ENCODE measurements at regions not wholly inside any gene's neighbourhood (a gene's known extent, or its start where the extent isn't known, plus 50 kb on each side); places are given as distances from the start of the nearest gene placed in this dataset.

DNA sequence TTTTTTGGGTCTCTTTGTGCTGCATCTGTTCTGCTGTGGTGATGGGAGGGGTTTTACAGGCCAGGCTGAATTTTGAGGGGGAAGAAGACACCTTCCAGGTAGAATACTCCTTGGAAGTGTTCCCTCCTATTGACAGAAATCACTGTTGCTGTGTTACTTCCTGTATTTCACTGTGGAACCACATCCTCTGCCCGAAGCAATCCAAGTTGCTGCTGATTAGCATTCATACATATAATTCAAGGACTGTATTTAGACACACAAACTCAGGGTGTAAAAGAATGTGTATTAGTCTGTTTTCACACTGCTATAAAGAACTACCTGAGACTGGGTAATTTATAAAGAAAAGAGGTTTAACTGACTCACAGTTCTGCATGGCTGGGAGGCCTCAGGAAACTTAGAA is 50.6 kb upstream of the TMEM244 start:
- no peak for DNase-seq
